ENCODE measurements at regions not wholly inside any gene's neighbourhood (a gene's known extent, or its start where the extent isn't known, plus 50 kb on each side); places are given as distances from the start of the nearest gene placed in this dataset.
"Not testable (repeated sequence)": the region's sequence is repeated elsewhere in the genome, so short reads cannot be mapped to it uniquely, and the experiment has no call there.

GRCh38 chr4:31702326-31702725 lies 982.2 kb downstream of the PCDH7 start:
- intact Hi-C loops (cut with micrococcal nuclease): no loop called here
- ATAC-seq (no peak), DNase-seq (no peak)

GRCh38 chr4:31714238-31714637 lies 994.1 kb downstream of the PCDH7 start:
- DNase-seq: no peak
- ATAC-seq: no peak
- intact Hi-C loops (cut with micrococcal nuclease): no loop called here

- DNase-seq: no peak
- no peak for ATAC-seq
- intact Hi-C loops (cut with micrococcal nuclease): no loop called here
Observed at GRCh38 chr4:31715302-31715701, 995.1 kb downstream of the PCDH7 start.

GRCh38 chr4:31727030-31727429 lies 1006.9 kb downstream of the PCDH7 start:
- no peak for DNase-seq
- intact Hi-C loops (cut with micrococcal nuclease): no loop called here
- no peak for ATAC-seq

- DNase-seq: no peak
- ATAC-seq: no peak
- intact Hi-C loops (cut with micrococcal nuclease): no loop called here
Observed at GRCh38 chr4:31735004-31735403, 1014.8 kb downstream of the PCDH7 start.

GRCh38 chr4:31737419-31737818 lies 1017.2 kb downstream of the PCDH7 start:
- DNase-seq: no peak
- no peak for ATAC-seq
- intact Hi-C loops (cut with micrococcal nuclease): no loop called here

DNA sequence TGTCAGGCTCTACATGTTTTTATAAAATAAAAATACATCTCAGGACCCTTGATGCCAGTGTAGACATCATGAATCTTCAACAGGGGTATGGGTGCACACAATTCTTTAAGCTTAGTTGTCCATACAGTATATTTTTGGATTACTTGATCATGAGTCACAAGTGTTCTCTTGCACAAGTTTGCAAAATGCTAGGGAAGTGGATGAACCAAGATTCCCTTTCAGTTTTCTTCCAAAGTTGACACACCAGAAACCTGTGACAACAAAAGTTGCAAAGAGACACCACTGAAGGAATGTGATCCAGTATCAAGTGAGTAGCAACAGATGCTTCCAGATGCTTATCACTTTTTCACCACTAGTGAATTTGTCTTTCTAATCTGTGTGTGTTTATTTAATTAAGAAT lies 1021.2 kb downstream of the PCDH7 start:
- ATAC-seq (no peak), DNase-seq (no peak)
- intact Hi-C loops (cut with micrococcal nuclease): no loop called here

- intact Hi-C loops (cut with micrococcal nuclease): no loop called here
- no peak for ATAC-seq
- DNase-seq: no peak
Observed at GRCh38 chr4:31748382-31748781, 1028.2 kb downstream of the PCDH7 start.

GRCh38 chr4:31750581-31750980 lies 1030.4 kb downstream of the PCDH7 start:
- intact Hi-C loops (cut with micrococcal nuclease); ATAC-seq; DNase-seq: not testable (repeated sequence)

- intact Hi-C loops (cut with micrococcal nuclease): no loop called here
- DNase-seq: no peak
- no peak for ATAC-seq
Observed at GRCh38 chr4:31755751-31756150, 1035.6 kb downstream of the PCDH7 start.

GRCh38 chr4:31768756-31769155 lies 1048.6 kb downstream of the PCDH7 start:
- ATAC-seq: no peak
- intact Hi-C loops (cut with micrococcal nuclease): no loop called here
- DNase-seq: no peak

- DNase-seq: no peak
- intact Hi-C loops (cut with micrococcal nuclease): no loop called here
- ATAC-seq: no peak
Observed at GRCh38 chr4:31783311-31783710, 1063.1 kb downstream of the PCDH7 start.

- no peak for DNase-seq
- no peak for ATAC-seq
- intact Hi-C loops (cut with micrococcal nuclease): no loop called here
Observed at GRCh38 chr4:31784558-31784957, 1064.4 kb downstream of the PCDH7 start.

DNA sequence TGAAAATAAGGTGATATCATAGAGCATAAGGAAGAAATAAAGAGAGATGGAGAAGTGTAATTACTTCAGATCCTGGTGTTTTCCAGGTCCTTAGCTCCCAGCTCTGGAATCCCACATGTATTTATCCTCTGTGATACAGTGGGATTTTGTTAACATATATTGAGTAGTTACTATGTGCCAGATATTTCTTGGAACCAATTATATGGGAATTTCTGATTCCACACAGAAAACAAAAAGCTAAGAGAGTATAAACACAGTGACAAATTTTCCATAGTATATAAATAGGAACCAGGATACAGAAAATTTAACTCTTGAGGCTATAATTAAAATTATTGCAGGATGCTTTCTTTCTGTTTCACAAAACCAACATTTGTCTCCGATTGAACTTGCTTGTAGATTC lies 1067.5 kb downstream of the PCDH7 start:
- ATAC-seq (no peak), DNase-seq (no peak)
- intact Hi-C loops (cut with micrococcal nuclease): no loop called here

- DNase-seq (no peak), ATAC-seq (no peak)
- intact Hi-C loops (cut with micrococcal nuclease): no loop called here
Observed at GRCh38 chr4:31788676-31789075, 1068.5 kb downstream of the PCDH7 start.

- no peak for DNase-seq
- intact Hi-C loops (cut with micrococcal nuclease): no loop called here
- no peak for ATAC-seq
Observed at GRCh38 chr4:31791666-31792065, 1071.5 kb downstream of the PCDH7 start.

DNA sequence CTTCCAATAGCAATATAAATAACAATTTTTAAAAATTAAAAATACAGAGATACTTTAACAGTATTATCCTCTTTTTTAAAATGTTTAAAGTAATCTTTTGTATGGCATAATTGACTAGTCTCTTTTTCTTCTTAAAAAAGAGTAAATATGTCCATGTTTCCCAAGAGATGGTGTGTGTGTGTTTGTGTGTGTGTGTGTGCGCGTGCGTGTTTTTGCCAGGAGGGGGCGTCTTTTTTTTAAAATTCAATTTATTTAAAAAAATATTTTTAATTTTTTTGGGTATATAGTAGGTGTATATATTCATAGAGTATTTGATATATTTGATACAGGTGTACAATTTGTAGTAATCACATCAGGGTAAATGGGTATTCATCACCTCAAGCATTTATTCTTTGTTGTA lies 1073.7 kb downstream of the PCDH7 start:
- intact Hi-C loops (cut with micrococcal nuclease): no loop called here
- ATAC-seq: no peak
- no peak for DNase-seq

- ATAC-seq; DNase-seq; intact Hi-C loops (cut with micrococcal nuclease): not testable (repeated sequence)
Observed at GRCh38 chr4:31797052-31797451, 1076.9 kb downstream of the PCDH7 start.

DNA sequence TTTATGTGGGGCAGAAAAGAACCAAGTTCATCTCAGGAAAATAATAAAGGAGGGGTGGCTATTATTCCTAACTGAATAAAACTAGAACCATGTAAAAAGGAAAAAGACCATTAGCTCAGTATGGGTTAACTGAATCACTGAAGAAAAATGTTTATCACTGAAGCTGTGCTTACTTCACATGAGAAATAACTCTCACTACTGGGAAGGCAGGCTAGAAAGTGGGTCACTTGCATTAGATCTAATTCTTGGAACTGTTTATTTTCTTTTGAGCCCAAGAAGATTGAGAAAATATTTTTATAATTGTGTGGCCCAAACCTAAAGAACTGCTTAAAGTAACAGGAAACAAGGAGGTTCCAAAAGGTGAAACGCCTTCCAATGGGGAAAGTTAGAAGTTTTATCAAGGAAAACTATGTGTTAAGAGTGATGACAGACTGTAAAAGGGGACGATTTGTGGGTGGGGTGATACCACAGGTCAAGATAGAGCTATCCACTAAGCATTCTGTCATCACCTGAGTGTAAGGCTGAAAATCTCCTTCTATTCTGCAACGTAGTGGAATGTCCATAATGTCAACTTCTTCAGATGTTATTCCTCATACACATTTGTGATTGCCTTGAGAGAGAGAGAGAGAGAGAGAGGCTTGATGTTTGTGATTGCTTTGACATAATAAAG lies 1083.5 kb downstream of the PCDH7 start:
- DNase-seq (no peak), ATAC-seq (no peak)
- intact Hi-C loops (cut with micrococcal nuclease): no loop called here

- no peak for DNase-seq
- intact Hi-C loops (cut with micrococcal nuclease): no loop called here
- ATAC-seq: no peak
Observed at GRCh38 chr4:31807036-31807435, 1086.9 kb downstream of the PCDH7 start.

- intact Hi-C loops (cut with micrococcal nuclease): no loop called here
- ATAC-seq (no peak), DNase-seq (no peak)
Observed at GRCh38 chr4:31844350-31844749, 1124.2 kb downstream of the PCDH7 start.

DNA sequence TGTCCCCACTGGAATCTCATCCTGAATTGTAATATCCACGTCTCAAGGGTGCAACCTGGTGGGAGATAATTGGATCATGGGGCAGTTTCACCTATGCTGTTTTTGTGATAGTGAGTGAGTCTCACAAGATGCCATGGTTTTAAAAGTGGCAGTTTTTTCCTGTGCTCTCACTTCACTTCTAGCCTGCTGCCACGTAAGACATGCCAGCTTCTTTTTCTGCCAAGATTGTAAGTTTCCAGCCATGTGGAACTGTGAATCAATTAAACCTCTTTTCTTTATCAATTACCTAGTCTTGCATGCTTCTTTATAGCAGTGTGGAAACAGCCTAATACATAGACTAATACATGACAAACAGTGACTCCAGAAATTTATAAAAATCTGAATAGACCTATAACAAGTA lies 1131.8 kb downstream of the PCDH7 start:
- intact Hi-C loops (cut with micrococcal nuclease): no loop called here
- no peak for ATAC-seq
- no peak for DNase-seq

Measured in left ventricle myocardium superior (tissue), 1 donor.